ENCODE measurements at regions not wholly inside any gene's neighbourhood (a gene's known extent, or its start where the extent isn't known, plus 50 kb on each side); places are given as distances from the start of the nearest gene placed in this dataset.
A peak's percentile ranks its signal among the peaks of the same experiment; 100 is the strongest.

- TF ChIP-seq PAX5 (IDR thresholded peaks at IDR 0.05; ENCODE audit: insufficient read depth, low read length, severe bottlenecking), result no peak
- no peak for TF ChIP-seq SPI1 (IDR thresholded peaks at IDR 0.05; ENCODE audit: low read depth, low read length)
- no peak for TF ChIP-seq POLR2AphosphoS5 (IDR thresholded peaks at IDR 0.05; ENCODE audit: low read depth, low read length)
- no peak for TF ChIP-seq TAF1 (IDR thresholded peaks at IDR 0.05; ENCODE audit: low read depth, low read length)
- no peak for TF ChIP-seq POLR2A (IDR thresholded peaks at IDR 0.05; ENCODE audit: low read depth, low read length)
- TF ChIP-seq POU2F2 (IDR thresholded peaks at IDR 0.05; ENCODE audit: low read depth, low read length), result no peak
- no peak for FAIRE-seq
- DNase-seq (ENCODE audit: insufficient read length, low spot score), result no peak
These were observed 1226.5 kb downstream of the C4orf33 start for GRCh38 chr4:130322439-130322838.

- FAIRE-seq (no peak), DNase-seq (ENCODE audit: insufficient read length, low spot score) (no peak)
- no peak for TF ChIP-seq POLR2AphosphoS5 (IDR thresholded peaks at IDR 0.05; ENCODE audit: low read depth, low read length)
- TF ChIP-seq POU2F2 (IDR thresholded peaks at IDR 0.05; ENCODE audit: low read depth, low read length), result no peak
- no peak for TF ChIP-seq SPI1 (IDR thresholded peaks at IDR 0.05; ENCODE audit: low read depth, low read length)
- TF ChIP-seq TAF1 (IDR thresholded peaks at IDR 0.05; ENCODE audit: low read depth, low read length), result no peak
- no peak for TF ChIP-seq PAX5 (IDR thresholded peaks at IDR 0.05; ENCODE audit: insufficient read depth, low read length, severe bottlenecking)
- TF ChIP-seq POLR2A (IDR thresholded peaks at IDR 0.05; ENCODE audit: low read depth, low read length), result no peak
These were observed 1233.1 kb downstream of the C4orf33 start for GRCh38 chr4:130329036-130329435.

- DNase-seq (ENCODE audit: insufficient read length, low spot score) (no peak), FAIRE-seq (no peak)
- no peak for TF ChIP-seq POLR2A (IDR thresholded peaks at IDR 0.05; ENCODE audit: low read depth, low read length)
- no peak for TF ChIP-seq PAX5 (IDR thresholded peaks at IDR 0.05; ENCODE audit: insufficient read depth, low read length, severe bottlenecking)
These were observed 1237.3 kb downstream of the C4orf33 start for GRCh38 chr4:130333241-130333759.

- TF ChIP-seq SPI1 (IDR thresholded peaks at IDR 0.05; ENCODE audit: low read depth, low read length) (no peak), POU2F2 (IDR thresholded peaks at IDR 0.05; ENCODE audit: low read depth, low read length) (no peak), TAF1 (IDR thresholded peaks at IDR 0.05; ENCODE audit: low read depth, low read length) (no peak), POLR2A (IDR thresholded peaks at IDR 0.05; ENCODE audit: low read depth, low read length) (no peak), POLR2AphosphoS5 (IDR thresholded peaks at IDR 0.05; ENCODE audit: low read depth, low read length) (no peak), PAX5 (IDR thresholded peaks at IDR 0.05; ENCODE audit: insufficient read depth, low read length, severe bottlenecking) (no peak)
- DNase-seq (ENCODE audit: insufficient read length, low spot score) (no peak), FAIRE-seq (no peak)
These were observed 1239.7 kb downstream of the C4orf33 start for GRCh38 chr4:130335417-130336194.

- FAIRE-seq (peak; percentile 89), DNase-seq (ENCODE audit: insufficient read length, low spot score) (no peak)
- TF ChIP-seq SPI1 (IDR thresholded peaks at IDR 0.05; ENCODE audit: low read depth, low read length), result no peak
- no peak for TF ChIP-seq PAX5 (IDR thresholded peaks at IDR 0.05; ENCODE audit: insufficient read depth, low read length, severe bottlenecking)
- no peak for TF ChIP-seq TAF1 (IDR thresholded peaks at IDR 0.05; ENCODE audit: low read depth, low read length)
- no peak for TF ChIP-seq POLR2A (IDR thresholded peaks at IDR 0.05; ENCODE audit: low read depth, low read length)
- TF ChIP-seq POLR2AphosphoS5 (IDR thresholded peaks at IDR 0.05; ENCODE audit: low read depth, low read length), result no peak
- TF ChIP-seq POU2F2 (IDR thresholded peaks at IDR 0.05; ENCODE audit: low read depth, low read length), result no peak
These were observed 1240.7 kb downstream of the C4orf33 start for GRCh38 chr4:130336585-130337217.

GRCh38 chr4:130338851-130339250 is 1242.9 kb downstream of the C4orf33 start:
- FAIRE-seq (no peak), DNase-seq (ENCODE audit: insufficient read length, low spot score) (no peak)
- no peak for TF ChIP-seq TAF1 (IDR thresholded peaks at IDR 0.05; ENCODE audit: low read depth, low read length)
- TF ChIP-seq POLR2A (IDR thresholded peaks at IDR 0.05; ENCODE audit: low read depth, low read length), result no peak
- no peak for TF ChIP-seq POU2F2 (IDR thresholded peaks at IDR 0.05; ENCODE audit: low read depth, low read length)
- TF ChIP-seq POLR2AphosphoS5 (IDR thresholded peaks at IDR 0.05; ENCODE audit: low read depth, low read length), result no peak
- TF ChIP-seq SPI1 (IDR thresholded peaks at IDR 0.05; ENCODE audit: low read depth, low read length), result no peak
- no peak for TF ChIP-seq PAX5 (IDR thresholded peaks at IDR 0.05; ENCODE audit: insufficient read depth, low read length, severe bottlenecking)

GRCh38 chr4:130349745-130350144 is 1253.8 kb downstream of the C4orf33 start:
- FAIRE-seq, result no peak
- no peak for DNase-seq (ENCODE audit: insufficient read length, low spot score)
- TF ChIP-seq TAF1 (IDR thresholded peaks at IDR 0.05; ENCODE audit: low read depth, low read length) (no peak), POLR2A (IDR thresholded peaks at IDR 0.05; ENCODE audit: low read depth, low read length) (no peak), POLR2AphosphoS5 (IDR thresholded peaks at IDR 0.05; ENCODE audit: low read depth, low read length) (no peak), PAX5 (IDR thresholded peaks at IDR 0.05; ENCODE audit: insufficient read depth, low read length, severe bottlenecking) (no peak), POU2F2 (IDR thresholded peaks at IDR 0.05; ENCODE audit: low read depth, low read length) (no peak), SPI1 (IDR thresholded peaks at IDR 0.05; ENCODE audit: low read depth, low read length) (no peak)

GRCh38 chr4:130356873-130357272 is 1260.9 kb downstream of the C4orf33 start:
- DNase-seq (ENCODE audit: insufficient read length, low spot score) (no peak), FAIRE-seq (no peak)
- TF ChIP-seq TAF1 (IDR thresholded peaks at IDR 0.05; ENCODE audit: low read depth, low read length) (no peak), PAX5 (IDR thresholded peaks at IDR 0.05; ENCODE audit: insufficient read depth, low read length, severe bottlenecking) (no peak), SPI1 (IDR thresholded peaks at IDR 0.05; ENCODE audit: low read depth, low read length) (no peak), POLR2AphosphoS5 (IDR thresholded peaks at IDR 0.05; ENCODE audit: low read depth, low read length) (no peak), POU2F2 (IDR thresholded peaks at IDR 0.05; ENCODE audit: low read depth, low read length) (no peak), POLR2A (IDR thresholded peaks at IDR 0.05; ENCODE audit: low read depth, low read length) (no peak)

GRCh38 chr4:130359542-130359941 is 1263.6 kb downstream of the C4orf33 start:
- FAIRE-seq, result no peak
- TF ChIP-seq SPI1 (IDR thresholded peaks at IDR 0.05; ENCODE audit: low read depth, low read length) (no peak), POLR2A (IDR thresholded peaks at IDR 0.05; ENCODE audit: low read depth, low read length) (no peak), POLR2AphosphoS5 (IDR thresholded peaks at IDR 0.05; ENCODE audit: low read depth, low read length) (no peak), POU2F2 (IDR thresholded peaks at IDR 0.05; ENCODE audit: low read depth, low read length) (no peak), PAX5 (IDR thresholded peaks at IDR 0.05; ENCODE audit: insufficient read depth, low read length, severe bottlenecking) (no peak), TAF1 (IDR thresholded peaks at IDR 0.05; ENCODE audit: low read depth, low read length) (no peak)
- no peak for DNase-seq (ENCODE audit: insufficient read length, low spot score)

Data from GM12891 (cell line).